SU-DHL-6 (cell line): ENCODE measurements at regions not wholly inside any gene's neighbourhood (a gene's known extent, or its start where the extent isn't known, plus 50 kb on each side); places are given as distances from the start of the nearest gene placed in this dataset.

Experiments
- EZH2phosphoT487 ChIP-seq: fragments of 200-600 bp; sonication (generic), shearing (Covaris generic); conservative IDR thresholded peaks from 2 replicates; pipeline ENCODE4 v1.6.1; 2018; ENCODE audit warnings: mild to moderate bottlenecking, antibody characterized with exemption, low read length, moderate library complexity, mixed read lengths
- TF ChIP-seq, protein P1 (sequence below): fragments of 200-600 bp; sonication (generic); IDR thresholded peaks from one replicate; pipeline ENCODE4 v1.5.1; 2017; ENCODE audit warnings: antibody characterized with exemption, mild to moderate bottlenecking, low read length, moderate library complexity; ENCODE audit not compliant: insufficient read depth, poor library complexity, severe bottlenecking

DNA sequence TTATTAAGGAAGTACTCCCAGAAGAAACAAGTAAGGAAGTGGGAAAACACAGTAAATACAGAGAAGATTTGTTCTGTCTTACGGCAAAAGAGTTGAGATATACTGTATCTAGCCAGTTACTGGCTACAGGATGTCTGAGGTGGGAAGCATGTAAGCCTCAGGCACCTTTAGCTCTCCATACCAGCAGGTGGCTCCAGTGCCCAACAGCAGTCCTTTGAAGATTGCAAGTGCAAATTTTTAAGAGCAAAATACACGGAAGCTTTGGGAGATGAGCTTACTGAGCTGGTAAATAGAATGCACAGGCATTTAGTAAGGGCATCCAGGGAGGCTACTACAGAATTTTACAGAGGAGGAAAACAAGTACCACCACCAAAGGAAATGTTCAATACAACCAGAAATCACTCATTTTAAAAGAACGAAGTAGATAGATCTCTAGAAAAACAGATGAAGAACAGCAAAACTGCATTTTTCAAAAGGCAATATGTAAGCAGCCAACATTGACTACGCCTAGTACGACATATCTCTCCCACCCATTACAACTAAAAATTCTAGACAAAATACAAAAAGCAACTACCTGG, 57.9 kb upstream of the VSTM2B start:
- TF ChIP-seq, protein P1, sequence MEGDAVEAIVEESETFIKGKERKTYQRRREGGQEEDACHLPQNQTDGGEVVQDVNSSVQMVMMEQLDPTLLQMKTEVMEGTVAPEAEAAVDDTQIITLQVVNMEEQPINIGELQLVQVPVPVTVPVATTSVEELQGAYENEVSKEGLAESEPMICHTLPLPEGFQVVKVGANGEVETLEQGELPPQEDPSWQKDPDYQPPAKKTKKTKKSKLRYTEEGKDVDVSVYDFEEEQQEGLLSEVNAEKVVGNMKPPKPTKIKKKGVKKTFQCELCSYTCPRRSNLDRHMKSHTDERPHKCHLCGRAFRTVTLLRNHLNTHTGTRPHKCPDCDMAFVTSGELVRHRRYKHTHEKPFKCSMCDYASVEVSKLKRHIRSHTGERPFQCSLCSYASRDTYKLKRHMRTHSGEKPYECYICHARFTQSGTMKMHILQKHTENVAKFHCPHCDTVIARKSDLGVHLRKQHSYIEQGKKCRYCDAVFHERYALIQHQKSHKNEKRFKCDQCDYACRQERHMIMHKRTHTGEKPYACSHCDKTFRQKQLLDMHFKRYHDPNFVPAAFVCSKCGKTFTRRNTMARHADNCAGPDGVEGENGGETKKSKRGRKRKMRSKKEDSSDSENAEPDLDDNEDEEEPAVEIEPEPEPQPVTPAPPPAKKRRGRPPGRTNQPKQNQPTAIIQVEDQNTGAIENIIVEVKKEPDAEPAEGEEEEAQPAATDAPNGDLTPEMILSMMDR: peak; percentile 37
- TF ChIP-seq EZH2phosphoT487: no peak
